ENCODE measurements at regions not wholly inside any gene's neighbourhood (a gene's known extent, or its start where the extent isn't known, plus 50 kb on each side); places are given as distances from the start of the nearest gene placed in this dataset.

DNA sequence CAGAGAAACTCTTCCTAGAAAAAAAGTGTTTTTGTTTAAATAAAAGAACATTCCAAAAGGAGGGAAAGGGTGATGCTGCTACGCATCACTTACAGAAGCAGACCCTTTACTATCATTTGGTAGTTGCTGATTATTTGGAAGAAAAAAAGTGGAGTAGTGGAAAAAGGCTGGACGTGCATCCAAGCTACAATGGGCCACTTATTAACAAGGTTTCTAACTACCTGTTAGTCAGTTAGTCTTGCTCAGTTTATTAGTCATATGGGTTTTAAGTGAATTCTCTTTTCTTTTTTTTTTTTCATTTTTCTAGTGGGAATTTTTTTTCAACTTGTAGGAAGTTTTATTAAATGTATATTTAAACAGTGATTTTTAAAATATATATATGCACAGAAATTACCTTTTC is 866.0 kb downstream of the MCTP2 start:
- H2BK15ac ChIP-seq (ENCODE audit: low read length) = no peak overlapping the region
- no peak overlapping the region for H2BK120ac ChIP-seq (replicated peaks; ENCODE audit: low read depth, low read length)
- H3K27ac ChIP-seq (ENCODE audit: low read depth, low read length) = no peak overlapping the region
- H2BK5ac ChIP-seq (ENCODE audit: low read depth, low read length) = no peak overlapping the region
- no peak overlapping the region for H2BK20ac ChIP-seq (ENCODE audit: low read length)
- H3K9ac ChIP-seq (replicated peaks in 1 of 4; ENCODE audit: extremely low read depth in 1 of 4, low read depth in 3 of 4, low read length in 3 of 4) = no peak overlapping the region
- no peaks in the 10 kb centered on the region for H3K79me2 ChIP-seq (ENCODE audit: control insufficient read depth in 1 of 2, insufficient read depth in 2 of 2, low read length in 2 of 2)
- no peak overlapping the region for H2BK12ac ChIP-seq (ENCODE audit: low read depth, low read length)
- H4K20me1 ChIP-seq (replicated peaks in 1 of 2; ENCODE audit: control insufficient read depth in 1 of 2, insufficient read depth in 2 of 2, low read length in 2 of 2) = no peaks in the 10 kb centered on the region
- H3K23me2 ChIP-seq (ENCODE audit: low read depth, low read length) = no peaks in the 10 kb centered on the region
- FAIRE-seq = no peak
- H3K79me1 ChIP-seq (ENCODE audit: low read depth, low read length) = no peaks in the 10 kb centered on the region
- no peak overlapping the region for H3K4ac ChIP-seq (replicated peaks; ENCODE audit: insufficient read length, low read depth, low read length)
- no peak for DNase-seq (ENCODE audit: low read depth in 1 of 2, low spot score in 2 of 2)
- CTCF ChIA-PET (ENCODE audit: partially characterized antibody) = no interaction called here
- H4K91ac ChIP-seq (replicated peaks; ENCODE audit: insufficient read length, low read length) = no peak overlapping the region
- no peak overlapping the region for H3K18ac ChIP-seq (ENCODE audit: extremely low read depth, low read length)
- no peak overlapping the region for H3K4me2 ChIP-seq (ENCODE audit: insufficient read depth in 1 of 2, low read depth in 2 of 2, low read length in 2 of 2)
- TF ChIP-seq CTBP2 (IDR thresholded peaks at IDR 0.05; ENCODE audit: borderline replicate concordance, insufficient read depth, insufficient read length, low read length) = no peak
- no peak for TF ChIP-seq KDM5A (IDR thresholded peaks at IDR 0.05; ENCODE audit: low read length)
- TF ChIP-seq TBP (IDR thresholded peaks at IDR 0.05; ENCODE audit: low read depth, low read length) = no peak
- no peak for TF ChIP-seq RBBP5 (IDR thresholded peaks at IDR 0.05; ENCODE audit: borderline replicate concordance, low read depth, low read length)
- TF ChIP-seq POLR2A (IDR thresholded peaks at IDR 0.05; ENCODE audit: control extremely low read depth in 1 of 2, low read depth in 2 of 2, low read length in 2 of 2) = no peak
- no peak for TF ChIP-seq ZNF274 (IDR thresholded peaks at IDR 0.05; ENCODE audit: borderline replicate concordance, extremely low read depth, low read length)
- TF ChIP-seq, protein P1, sequence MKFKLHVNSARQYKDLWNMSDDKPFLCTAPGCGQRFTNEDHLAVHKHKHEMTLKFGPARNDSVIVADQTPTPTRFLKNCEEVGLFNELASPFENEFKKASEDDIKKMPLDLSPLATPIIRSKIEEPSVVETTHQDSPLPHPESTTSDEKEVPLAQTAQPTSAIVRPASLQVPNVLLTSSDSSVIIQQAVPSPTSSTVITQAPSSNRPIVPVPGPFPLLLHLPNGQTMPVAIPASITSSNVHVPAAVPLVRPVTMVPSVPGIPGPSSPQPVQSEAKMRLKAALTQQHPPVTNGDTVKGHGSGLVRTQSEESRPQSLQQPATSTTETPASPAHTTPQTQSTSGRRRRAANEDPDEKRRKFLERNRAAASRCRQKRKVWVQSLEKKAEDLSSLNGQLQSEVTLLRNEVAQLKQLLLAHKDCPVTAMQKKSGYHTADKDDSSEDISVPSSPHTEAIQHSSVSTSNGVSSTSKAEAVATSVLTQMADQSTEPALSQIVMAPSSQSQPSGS (IDR thresholded peaks at IDR 0.05; ENCODE audit: low read length) = no peak
- no peak for TF ChIP-seq TAF7 (optimal IDR thresholded peaks at IDR 0.05; ENCODE audit: borderline replicate concordance, low read depth, low read length)
- no peak for TF ChIP-seq GTF2F1 (IDR thresholded peaks at IDR 0.05; ENCODE audit: borderline replicate concordance, low read depth, low read length)
- no peak for TF ChIP-seq ASH2L (IDR thresholded peaks at IDR 0.05; ENCODE audit: low read length)
- no peak overlapping the region for H2AK5ac ChIP-seq (ENCODE audit: low read depth, low read length)
- H3K4me1 ChIP-seq (replicated peaks in 1 of 4; ENCODE audit: control insufficient read depth in 3 of 4, insufficient read depth in 4 of 4, low read length in 3 of 4) = no peaks in the 10 kb centered on the region
- H3K23ac ChIP-seq (ENCODE audit: insufficient read length) = no peak overlapping the region
- no peaks in the 10 kb centered on the region for H3K36me3 ChIP-seq (ENCODE audit: control insufficient read depth in 2 of 4, insufficient read depth in 4 of 4, low read length in 3 of 4)
- H4K8ac ChIP-seq (ENCODE audit: extremely low read depth, insufficient read depth, low read length) = no peak overlapping the region
- H3K4me3 ChIP-seq (ENCODE audit: extremely low read depth in 1 of 4, insufficient read depth in 2 of 4, low read depth in 3 of 4, low read length in 4 of 4) = no peak overlapping the region
- H3K27me3 ChIP-seq (replicated peaks in 1 of 4; ENCODE audit: control insufficient read depth in 3 of 4, extremely low read depth in 1 of 4, insufficient read depth in 3 of 4, low read length in 3 of 4) = no peaks in the 10 kb centered on the region
- H4K5ac ChIP-seq (ENCODE audit: insufficient read length, low read depth, low read length) = no peak overlapping the region
- POLR2A ChIA-PET (ENCODE audit: partially characterized antibody) = interaction anchor here (0.6 kb wide), 1 partner anchor 1242 kb away, joined by 5 read pairs; no protein-coding TSS in a partner anchor
- H3K9me3 ChIP-seq (ENCODE audit: insufficient read depth in 2 of 2, low read depth in 1 of 2, low read length in 1 of 2) = no peaks in the 10 kb centered on the region
- H3K14ac ChIP-seq (ENCODE audit: insufficient read length) = no peak overlapping the region
- WGBS, 2 experiments (ENCODE audit: extremely low coverage in 1 of 2, insufficient coverage in 1 of 2, insufficient read length in 1 of 2, insufficient replicate concordance in 2 of 2, low coverage in 1 of 2, low lambda C conversion rate in 2 of 2, missing lambda C conversion rate in 1 of 2) = 93% methylated on average over 2 of the region's 2 CpGs; no CpG with 5 or more reads in 1 of the 2 experiments
- H3K56ac ChIP-seq (replicated peaks; ENCODE audit: insufficient read length, low read depth, low read length) = no peak overlapping the region
- no peak overlapping the region for H2AFZ ChIP-seq (ENCODE audit: low read length)

All from H1 (cell line).